GM12875 (cell line): ENCODE measurements at regions not wholly inside any gene's neighbourhood (a gene's known extent, or its start where the extent isn't known, plus 50 kb on each side); places are given as distances from the start of the nearest gene placed in this dataset.

Experiments
- H3K4me3 ChIP-seq: one replicate; pipeline ENCODE4 v1.5.1; 2011; ENCODE audit warnings: low read depth, low read length, control low read depth
- CTCF ChIP-seq: IDR thresholded peaks from 2 replicates; pipeline ENCODE4 v1.5.1; 2011; ENCODE audit warnings: low read depth, mild to moderate bottlenecking, control low read depth, inconsistent platforms, low read length, moderate library complexity, borderline replicate concordance; ENCODE audit not compliant: insufficient read depth

GRCh38 chr6:26175428-26176181, 88.4 kb downstream of the HFE start:
- H3K4me3 ChIP-seq = no peak overlapping the region
- TF ChIP-seq CTCF = peak; percentile 40; the same call in 1 of the 2 replicates

GRCh38 chr6:26179675-26180074, 92.4 kb downstream of the HFE start:
- no peak for TF ChIP-seq CTCF
- H3K4me3 ChIP-seq = no peak overlapping the region

GRCh38 chr6:26180346-26180745, 93.1 kb downstream of the HFE start:
- TF ChIP-seq CTCF = no peak
- no peak overlapping the region for H3K4me3 ChIP-seq

- H3K4me3 ChIP-seq = no peak overlapping the region
- TF ChIP-seq CTCF = no peak
Observed at GRCh38 chr6:26183237-26183580, 96.0 kb downstream of the HFE start.

- no peak for TF ChIP-seq CTCF
- peak overlapping the region; percentile 36 for H3K4me3 ChIP-seq
Observed at GRCh38 chr6:26183581-26184366, 96.5 kb downstream of the HFE start.

- peak overlapping the region; percentile 36 for H3K4me3 ChIP-seq
- TF ChIP-seq CTCF = no peak
Observed at GRCh38 chr6:26184367-26184891, 97.2 kb downstream of the HFE start.

GRCh38 chr6:26185004-26185403, 97.8 kb downstream of the HFE start:
- no peak for TF ChIP-seq CTCF
- no peak overlapping the region for H3K4me3 ChIP-seq
